Muscle of back (tissue), 3 donors: ENCODE measurements at regions not wholly inside any gene's neighbourhood (a gene's known extent, or its start where the extent isn't known, plus 50 kb on each side); places are given as distances from the start of the nearest gene placed in this dataset.
"Not testable (repeated sequence)": the region's sequence is repeated elsewhere in the genome, so short reads cannot be mapped to it uniquely, and the experiment has no call there.

Experiments
- DNase-seq, 3 donors: peaks; one replicate each; pipeline versions ENCODE4 v3.0.0 to v3.0.0-alpha.2; 2013

GRCh38 chr17:20843261-20843660, 199.6 kb downstream of the USP22 start:
- DNase-seq: not testable (repeated sequence)

GRCh38 chr17:20843799-20844553, 198.8 kb downstream of the USP22 start:
- peak in 1 of 3 donors; percentile 22 for DNase-seq

- not testable (repeated sequence) for DNase-seq
Observed at GRCh38 chr17:20848869-20849443, 193.9 kb downstream of the USP22 start.

DNA sequence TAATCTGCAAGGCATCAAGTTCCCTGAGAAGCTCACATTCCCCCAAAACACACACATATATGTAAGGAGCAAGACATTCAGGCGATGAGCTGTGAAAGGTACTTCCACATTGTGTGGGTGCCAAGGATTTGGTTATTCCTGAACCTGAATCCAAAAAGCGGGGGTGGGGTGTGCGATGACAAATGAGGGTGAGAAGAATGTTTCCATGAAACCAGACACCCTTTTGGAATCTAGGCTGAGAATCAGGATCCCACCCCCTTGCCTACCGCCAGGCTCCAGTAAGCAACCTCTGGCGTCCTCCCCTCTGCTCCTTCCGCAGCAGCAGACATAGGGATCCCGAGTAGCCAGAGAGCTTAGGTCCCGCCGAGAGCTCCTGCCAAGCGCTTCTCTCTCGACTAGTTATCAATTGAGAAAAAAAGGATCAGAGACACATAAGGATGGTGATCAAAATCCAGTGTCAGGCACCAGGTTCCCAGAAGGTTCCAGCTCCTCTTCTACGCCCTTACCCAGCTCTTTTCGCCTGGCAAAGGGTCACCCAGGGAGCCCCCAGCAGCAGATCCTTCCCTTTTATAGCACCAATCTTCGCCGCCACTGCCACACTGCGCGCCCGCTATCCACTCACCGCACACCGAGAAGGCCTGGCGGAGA, 191.1 kb downstream of the USP22 start:
- peak; percentile 21 to 57 (median 27) for DNase-seq

DNA sequence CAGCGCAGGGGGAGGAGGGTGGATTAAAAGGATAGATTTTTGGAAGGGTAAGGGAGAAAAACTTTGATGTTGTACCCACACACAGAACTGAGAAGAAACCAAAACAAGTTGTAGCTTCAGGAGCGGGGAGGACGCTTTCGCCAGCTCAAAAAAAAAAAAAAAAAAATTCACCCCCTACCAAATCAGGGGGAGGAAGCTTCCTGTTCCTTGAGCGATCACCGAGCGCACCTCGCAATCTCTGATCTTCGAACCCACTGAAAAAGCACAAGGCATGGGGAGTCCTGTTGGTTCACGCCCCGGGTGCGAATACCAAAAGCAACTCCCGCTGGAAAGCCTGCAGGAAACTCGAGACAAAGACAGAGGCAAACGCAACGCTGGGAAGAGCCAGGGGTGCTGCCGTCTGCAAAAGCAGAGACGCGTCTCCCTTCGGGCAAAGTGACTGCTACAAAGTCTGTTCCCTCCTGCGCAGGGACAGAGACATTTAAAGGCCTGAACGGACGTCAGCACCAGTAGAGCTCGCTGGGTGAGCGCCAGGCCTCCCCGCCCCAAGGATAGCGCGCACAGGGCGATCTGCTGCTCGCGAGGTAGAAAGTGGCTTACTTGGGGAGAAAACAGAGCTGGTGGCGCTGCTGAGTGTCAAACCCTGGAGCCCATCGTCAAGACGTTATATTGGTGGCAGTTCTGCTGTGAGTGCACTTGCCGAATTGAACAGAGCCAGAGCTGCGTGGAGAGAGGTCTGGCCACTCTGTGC, 190.4 kb downstream of the USP22 start:
- DNase-seq: peak; percentile 9 to 74 (median 45)

DNA sequence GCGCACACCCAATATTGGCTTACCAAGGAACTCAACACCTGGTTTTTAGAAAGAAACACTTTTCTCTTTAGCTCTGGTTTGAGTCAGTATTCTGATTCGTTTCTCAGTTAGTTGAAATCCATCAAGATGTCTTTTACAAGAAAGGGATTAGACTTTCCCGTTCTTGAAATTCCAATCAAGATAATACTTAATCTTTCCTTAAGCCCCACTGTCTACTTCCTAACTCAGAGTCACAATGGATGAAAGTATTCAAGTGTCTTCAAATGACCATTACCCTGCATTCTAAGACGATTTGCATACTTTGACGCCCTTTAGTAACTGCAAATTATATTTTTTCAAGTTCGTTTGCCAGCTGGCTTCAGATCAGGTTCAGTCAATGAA, 189.8 kb downstream of the USP22 start:
- no peak for DNase-seq

GRCh38 chr17:20855910-20856470, 186.8 kb downstream of the USP22 start:
- not testable (repeated sequence) for DNase-seq

DNA sequence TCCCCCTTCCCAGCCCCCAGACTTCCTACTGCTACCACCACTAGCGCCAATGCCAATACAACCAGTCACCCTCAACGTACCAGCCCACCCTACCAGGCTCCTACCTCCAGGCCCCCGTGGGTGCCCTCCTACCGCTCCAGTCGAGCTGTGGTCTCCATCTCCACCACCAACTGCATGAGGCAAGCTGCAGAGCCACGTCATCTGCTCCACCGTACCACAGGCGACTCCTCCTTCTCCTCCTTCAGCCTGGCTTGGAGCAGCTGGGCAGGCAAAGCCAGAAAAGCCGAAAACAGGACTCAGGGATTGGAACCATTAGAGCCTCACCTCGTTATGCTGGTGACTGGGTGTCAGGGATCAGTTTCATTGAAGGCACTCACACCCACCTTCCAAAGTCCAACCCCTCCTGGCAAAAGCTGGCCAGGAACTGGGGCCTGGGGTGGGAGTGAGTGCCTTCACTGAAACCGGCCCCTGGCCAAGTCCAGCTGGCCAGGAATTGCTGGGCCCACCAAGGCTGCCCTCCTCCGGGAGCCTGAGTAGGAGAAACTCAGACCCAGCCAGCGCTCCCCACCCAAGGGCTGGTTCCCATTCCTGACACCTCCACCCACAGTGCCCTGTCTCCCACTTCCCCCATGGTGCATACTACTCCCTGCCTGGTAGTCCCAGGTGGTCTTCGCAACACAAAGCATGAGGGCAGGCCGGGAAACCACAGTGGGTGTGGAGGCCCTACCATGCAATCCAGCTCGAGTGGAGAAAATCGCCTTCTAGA, 176.2 kb downstream of the USP22 start:
- not testable (repeated sequence) for DNase-seq

DNA sequence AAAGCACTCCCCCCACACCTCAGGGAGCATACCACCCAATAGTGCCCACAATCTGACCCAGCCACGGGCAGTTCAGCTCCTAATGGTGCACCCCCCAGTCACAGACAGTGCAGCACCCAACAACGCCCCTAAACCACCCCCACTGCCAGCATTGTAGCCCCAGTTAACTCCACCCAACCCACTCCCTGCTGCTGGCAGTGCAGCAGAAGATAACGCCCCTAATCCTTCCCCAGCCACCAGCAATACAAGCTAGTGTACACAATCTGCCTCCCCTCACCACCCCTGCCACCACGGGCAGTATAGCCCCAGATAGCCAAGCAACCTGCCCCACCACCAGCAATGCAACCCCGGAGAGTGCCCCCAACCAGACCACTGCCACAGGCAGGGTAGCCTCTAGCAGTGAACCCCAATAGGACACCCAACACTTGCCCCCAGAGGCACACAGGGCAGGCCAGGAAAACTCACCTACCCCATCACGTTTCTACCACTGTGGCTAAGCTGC, 175.3 kb downstream of the USP22 start:
- not testable (repeated sequence) for DNase-seq

GRCh38 chr17:20867938-20868661, 174.7 kb downstream of the USP22 start:
- DNase-seq: not testable (repeated sequence)

DNA sequence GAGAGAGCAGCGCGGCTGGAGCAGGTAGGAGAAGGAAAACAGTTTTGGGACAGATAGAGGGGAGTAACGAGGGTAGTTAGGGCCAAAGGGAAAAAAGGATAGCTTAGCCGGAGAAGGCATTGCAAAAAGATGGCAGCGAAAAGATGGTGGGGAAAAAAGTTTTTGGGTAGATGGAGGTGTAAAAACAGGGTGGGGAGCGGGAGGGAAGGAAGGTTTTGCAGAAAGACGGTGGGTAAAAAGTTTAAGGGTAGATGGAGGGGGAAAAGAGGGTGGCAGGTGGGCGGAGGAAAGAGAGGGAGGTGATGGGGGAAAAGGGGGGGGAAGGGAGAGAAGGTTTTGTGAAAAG, 174.2 kb downstream of the USP22 start:
- not testable (repeated sequence) for DNase-seq

- DNase-seq: not testable (repeated sequence)
Observed at GRCh38 chr17:20873173-20873572, 169.6 kb downstream of the USP22 start.

GRCh38 chr17:20873688-20874328, 169.0 kb downstream of the USP22 start:
- DNase-seq: not testable (repeated sequence)

DNA sequence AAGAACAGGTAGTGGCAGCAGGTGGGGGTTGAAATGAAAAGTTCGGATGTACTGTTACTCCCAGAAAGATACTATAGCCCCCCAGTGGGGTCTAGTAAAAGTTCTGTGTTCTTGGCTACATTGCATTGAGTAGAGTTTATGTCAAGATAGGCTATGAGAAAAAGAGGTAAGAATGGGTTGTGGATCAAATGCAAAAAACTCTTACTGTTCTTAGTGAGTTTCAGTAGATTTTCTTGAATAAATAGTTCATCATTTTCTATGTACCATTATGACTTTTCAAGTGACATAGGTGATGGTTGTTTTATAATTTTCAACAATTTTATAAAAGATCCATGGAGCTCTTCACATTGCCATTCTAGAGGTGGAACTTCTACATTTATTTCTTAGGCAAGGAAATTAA, 165.4 kb downstream of the USP22 start:
- not testable (repeated sequence) for DNase-seq

DNA sequence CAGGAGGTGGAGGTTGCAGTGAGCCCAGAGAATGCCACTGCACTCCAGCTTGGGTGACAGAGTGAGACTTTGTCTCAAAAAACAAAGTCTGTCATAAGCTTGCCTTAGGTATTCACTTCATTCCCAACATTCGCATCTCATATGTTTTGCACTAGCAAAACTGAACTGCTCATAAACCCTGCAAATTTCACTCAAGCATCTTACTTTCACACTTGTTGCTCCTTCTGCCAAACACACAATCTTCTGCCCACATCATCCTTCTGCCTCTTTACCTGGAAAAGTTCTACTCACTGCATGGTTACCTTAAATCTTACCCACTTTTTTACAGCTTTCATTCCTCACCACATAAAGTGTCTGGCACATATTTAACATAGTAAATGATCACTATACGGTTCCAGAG, 152.5 kb downstream of the USP22 start:
- DNase-seq: no peak

DNA sequence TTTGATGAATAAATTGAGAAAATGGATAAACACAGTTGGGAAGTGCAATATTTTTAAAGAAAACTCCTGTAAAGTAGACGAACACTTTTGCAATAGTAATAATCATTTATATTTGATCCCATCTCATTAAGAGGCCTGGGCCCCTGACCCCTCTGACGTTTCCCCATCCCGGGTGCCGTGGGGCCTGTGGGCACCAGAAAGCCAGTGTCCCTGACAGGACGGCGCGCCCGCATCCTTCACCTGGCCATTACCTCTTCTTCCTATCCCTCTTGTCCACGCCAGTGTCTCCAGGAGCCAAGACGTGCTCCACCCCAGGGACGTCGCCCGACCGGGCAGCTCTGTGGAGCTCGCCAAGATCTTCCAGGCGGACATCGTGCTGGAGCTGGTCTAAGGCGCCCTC, 147.4 kb downstream of the USP22 start:
- not testable (repeated sequence) for DNase-seq

- DNase-seq: no peak
Observed at GRCh38 chr17:20896153-20896649, 146.6 kb downstream of the USP22 start.

- not testable (repeated sequence) for DNase-seq
Observed at GRCh38 chr17:20898726-20899125, 144.1 kb downstream of the USP22 start.

DNA sequence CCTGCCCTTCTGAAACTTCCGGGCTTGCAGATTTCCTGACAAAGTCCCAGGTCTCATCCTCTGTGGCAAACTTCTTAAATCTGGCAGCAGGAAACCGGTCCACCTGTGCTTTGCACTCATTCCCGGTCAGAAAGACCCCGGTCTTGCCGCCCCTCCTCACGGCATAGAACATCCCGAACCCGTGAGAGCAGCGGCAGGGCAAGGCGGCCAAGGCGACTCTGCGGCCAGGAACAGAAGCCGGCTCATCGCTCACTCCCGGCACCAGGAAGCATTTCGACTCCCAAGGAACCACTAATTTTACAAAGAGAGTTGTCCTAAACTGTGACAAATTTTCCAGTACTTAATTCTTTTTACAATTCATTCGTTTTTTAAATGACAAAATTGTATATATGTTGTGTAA, 140.3 kb downstream of the USP22 start:
- DNase-seq: not testable (repeated sequence)

GRCh38 chr17:20903549-20903948, 139.3 kb downstream of the USP22 start:
- DNase-seq: not testable (repeated sequence)
